Spleen (tissue), 7 donors: ENCODE measurements at regions not wholly inside any gene's neighbourhood (a gene's known extent, or its start where the extent isn't known, plus 50 kb on each side); places are given as distances from the start of the nearest gene placed in this dataset.

Source experiments
- POLR2A ChIP-seq, 3 donors: fragments of 450-650 bp; IDR thresholded peaks; one replicate each; pipeline ENCODE4 v1.5.1; 2017; ENCODE audit warnings: antibody characterized with exemption in 3 of 3, mild to moderate bottlenecking in 1 of 3
- TF ChIP-seq, protein P1 (sequence below), 11 experiments: fragments of 200-600 bp in 7 of 11; fragments of 450-650 bp in 4 of 11; sonication (generic) in 4 of 11; IDR thresholded peaks in 8 of 11; conservative IDR thresholded peaks in 3 of 11; 1 replicate in 7 of 11; 2 replicates in 4 of 11; pipeline versions ENCODE4 v1.4.0 to v1.8.0; 2016 to 2021; ENCODE audit warnings: antibody characterized with exemption in 11 of 11, inconsistent platforms in 4 of 11, mild to moderate bottlenecking in 1 of 11
- donor health status: DM: no; HTN: no; CAD: no; lungs with moderate emphysema.
- donor health status: DM: no; HTN: no; CAD: no.
- donor health status: DM: no; HTN: no; CAD: no.

- TF ChIP-seq, protein P1, sequence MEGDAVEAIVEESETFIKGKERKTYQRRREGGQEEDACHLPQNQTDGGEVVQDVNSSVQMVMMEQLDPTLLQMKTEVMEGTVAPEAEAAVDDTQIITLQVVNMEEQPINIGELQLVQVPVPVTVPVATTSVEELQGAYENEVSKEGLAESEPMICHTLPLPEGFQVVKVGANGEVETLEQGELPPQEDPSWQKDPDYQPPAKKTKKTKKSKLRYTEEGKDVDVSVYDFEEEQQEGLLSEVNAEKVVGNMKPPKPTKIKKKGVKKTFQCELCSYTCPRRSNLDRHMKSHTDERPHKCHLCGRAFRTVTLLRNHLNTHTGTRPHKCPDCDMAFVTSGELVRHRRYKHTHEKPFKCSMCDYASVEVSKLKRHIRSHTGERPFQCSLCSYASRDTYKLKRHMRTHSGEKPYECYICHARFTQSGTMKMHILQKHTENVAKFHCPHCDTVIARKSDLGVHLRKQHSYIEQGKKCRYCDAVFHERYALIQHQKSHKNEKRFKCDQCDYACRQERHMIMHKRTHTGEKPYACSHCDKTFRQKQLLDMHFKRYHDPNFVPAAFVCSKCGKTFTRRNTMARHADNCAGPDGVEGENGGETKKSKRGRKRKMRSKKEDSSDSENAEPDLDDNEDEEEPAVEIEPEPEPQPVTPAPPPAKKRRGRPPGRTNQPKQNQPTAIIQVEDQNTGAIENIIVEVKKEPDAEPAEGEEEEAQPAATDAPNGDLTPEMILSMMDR (IDR thresholded peaks at IDR 0.05 in 8 of 11, conservative IDR thresholded peaks at IDR 0.05 in 3 of 11), result no peak
- no peak for TF ChIP-seq POLR2A (IDR thresholded peaks at IDR 0.05)
Measured at GRCh38 chr2:223522796-223523195, 79.4 kb downstream of the SCG2 start.
